Stimulated activated CD8-positive, alpha-beta memory T cell treated with anti-CD3 and anti-CD28 coated beads, Interleukin-4, amount 100 ng/mL, for 4 hours (primary cell): ENCODE measurements at regions not wholly inside any gene's neighbourhood (a gene's known extent, or its start where the extent isn't known, plus 50 kb on each side); places are given as distances from the start of the nearest gene placed in this dataset.
"Not testable (repeated sequence)": the region's sequence is repeated elsewhere in the genome, so short reads cannot be mapped to it uniquely, and the experiment has no call there.

Experiments
- DNase-seq, 2 donors: peaks; one replicate each; pipeline ENCODE4 v3.0.0-alpha.2; 2020; ENCODE audit warnings: low read depth in 2 of 2, low spot score in 1 of 2

- DNase-seq, result no peak
These were observed 226.1 kb upstream of the PIK3R1 start for GRCh38 chr5:67989456-67989855.

GRCh38 chr5:67986761-67987160, 228.8 kb upstream of the PIK3R1 start:
- no peak for DNase-seq

DNA sequence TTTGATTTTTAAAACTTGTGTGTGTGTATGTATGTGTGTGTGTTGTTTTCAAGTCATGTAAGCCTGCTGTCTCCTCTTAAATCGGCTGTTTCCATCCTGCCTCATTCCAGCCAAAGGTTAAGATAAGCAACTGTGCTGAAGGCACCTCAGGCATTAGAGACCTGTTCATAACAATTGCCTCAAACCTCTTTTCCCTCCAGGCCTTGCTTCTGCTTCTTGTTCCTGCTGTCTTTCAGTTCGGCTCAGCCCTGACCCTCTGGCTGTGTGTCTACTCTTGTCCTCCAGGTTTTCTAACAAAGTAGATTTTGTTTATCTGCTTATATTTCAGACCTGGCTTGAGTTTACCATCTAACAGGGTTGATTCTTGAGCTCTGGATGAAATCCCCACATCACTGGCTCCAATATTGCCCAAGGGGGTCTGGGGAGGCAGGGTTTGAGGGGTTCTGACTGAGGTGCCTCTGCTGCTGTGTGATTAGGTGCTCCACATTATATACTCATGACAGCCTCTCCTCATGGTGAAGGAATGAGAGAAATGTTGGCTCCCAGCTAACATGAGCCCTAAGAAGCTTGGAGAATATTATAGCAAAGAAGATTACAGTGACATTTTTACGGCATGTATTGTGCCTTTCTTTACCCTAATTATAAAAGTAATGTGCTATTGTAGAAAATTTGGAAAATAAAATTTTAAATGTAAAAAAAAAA, 229.7 kb upstream of the PIK3R1 start:
- no peak for DNase-seq

GRCh38 chr5:67984546-67984945, 231.0 kb upstream of the PIK3R1 start:
- no peak for DNase-seq

GRCh38 chr5:67983251-67984110, 232.1 kb upstream of the PIK3R1 start:
- no peak for DNase-seq

- DNase-seq, result not testable (repeated sequence)
These were observed 233.4 kb upstream of the PIK3R1 start for GRCh38 chr5:67982160-67982559.

- DNase-seq, result no peak
These were observed 237.4 kb upstream of the PIK3R1 start for GRCh38 chr5:67978171-67978570.

- DNase-seq, result no peak
These were observed 238.5 kb upstream of the PIK3R1 start for GRCh38 chr5:67976891-67977601.

- no peak for DNase-seq
These were observed 239.4 kb upstream of the PIK3R1 start for GRCh38 chr5:67976181-67976580.

DNA sequence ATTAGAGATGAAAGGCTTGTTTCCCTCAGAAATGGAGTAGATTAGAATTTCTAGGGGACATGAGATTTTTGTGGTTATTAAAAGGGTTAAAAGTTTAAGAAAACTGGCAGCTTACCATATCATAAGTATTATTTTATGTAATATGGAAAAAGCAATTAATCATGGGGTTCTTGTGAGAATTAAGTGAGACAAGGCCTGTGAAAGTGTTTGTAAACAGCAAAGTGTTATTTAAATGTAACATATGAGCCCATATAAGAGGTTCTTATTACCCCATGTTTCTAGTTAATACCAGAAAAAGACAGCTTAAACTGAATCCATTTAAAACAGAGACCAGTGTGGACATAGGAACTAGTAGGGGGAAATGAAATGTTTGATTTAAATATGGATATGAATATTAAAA, 241.1 kb upstream of the PIK3R1 start:
- no peak for DNase-seq

DNA sequence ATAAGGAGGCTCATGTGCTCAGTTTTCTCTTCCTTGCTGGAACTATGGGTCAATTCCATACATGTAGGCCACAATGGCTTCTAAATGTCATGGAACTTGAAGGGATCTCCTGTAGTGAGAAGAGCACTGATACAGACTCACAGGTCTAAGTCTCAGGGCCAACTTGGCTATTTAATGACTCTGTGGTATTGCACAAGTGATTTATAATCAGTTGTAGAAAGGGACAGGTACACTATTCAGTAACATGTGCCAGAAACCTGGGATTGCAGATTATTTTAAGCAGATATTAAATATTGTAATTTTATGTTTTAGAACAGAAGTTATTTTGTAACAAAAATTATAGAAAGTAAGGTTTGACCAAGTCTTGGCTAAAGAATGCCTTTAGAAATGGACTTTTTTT, 241.5 kb upstream of the PIK3R1 start:
- no peak for DNase-seq

DNA sequence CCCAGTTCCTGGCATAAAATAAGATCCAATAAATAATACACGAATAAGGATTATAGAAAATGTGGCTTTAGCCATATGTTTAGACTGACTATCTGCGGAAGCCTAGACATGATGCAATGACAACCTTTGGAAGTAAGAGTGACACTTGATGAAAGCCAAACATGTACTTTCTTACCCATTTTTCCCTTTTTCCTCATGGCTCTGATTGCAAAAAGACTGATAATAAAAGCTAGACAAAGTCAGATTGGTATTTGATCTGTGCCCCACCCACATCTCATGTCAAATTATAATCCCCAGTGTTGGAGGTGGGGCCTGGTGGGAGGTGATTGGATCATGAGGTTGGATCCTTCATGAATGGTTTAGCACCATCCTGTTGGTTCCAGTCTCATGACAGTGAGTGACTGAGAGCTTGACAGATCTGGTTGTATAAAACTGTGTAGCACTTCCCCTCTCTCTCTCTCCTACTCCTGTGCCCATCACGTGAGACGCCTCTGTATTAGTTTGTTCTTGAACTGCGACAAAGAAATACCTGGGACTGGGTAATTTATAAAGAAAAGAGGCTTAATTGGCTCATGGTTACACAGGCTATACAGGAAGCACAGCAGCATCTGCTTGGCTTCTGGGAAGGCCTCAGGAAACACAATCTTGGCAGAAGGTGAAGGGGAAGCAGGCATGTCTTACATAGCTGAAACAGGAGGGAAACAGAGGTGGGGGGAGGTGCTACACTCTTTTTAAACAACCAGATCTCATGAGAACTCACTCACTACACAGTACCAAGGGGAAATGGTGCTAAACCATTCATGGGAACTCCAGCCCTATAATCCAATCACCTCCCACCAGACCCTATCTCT, 243.4 kb upstream of the PIK3R1 start:
- no peak for DNase-seq

- no peak for DNase-seq
These were observed 244.2 kb upstream of the PIK3R1 start for GRCh38 chr5:67971223-67971830.

DNA sequence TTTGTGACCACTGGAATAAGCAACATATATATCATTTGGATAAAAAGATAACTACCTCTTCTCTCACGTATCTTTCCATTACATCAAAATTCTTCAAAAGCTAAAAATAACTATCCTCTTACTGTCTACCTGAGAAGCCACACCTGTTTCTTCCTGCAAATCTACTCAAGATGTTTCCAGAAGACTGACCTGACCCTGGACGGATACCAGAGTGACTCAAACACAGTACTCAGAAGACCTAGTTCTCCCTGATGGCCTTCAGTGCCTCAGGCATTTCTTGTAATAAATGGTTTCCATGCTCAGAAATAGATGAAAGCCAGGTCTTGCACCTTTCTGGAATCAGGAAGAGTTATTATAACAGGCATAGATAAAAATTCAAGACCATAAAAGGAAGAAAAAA, 245.9 kb upstream of the PIK3R1 start:
- DNase-seq, result no peak

DNA sequence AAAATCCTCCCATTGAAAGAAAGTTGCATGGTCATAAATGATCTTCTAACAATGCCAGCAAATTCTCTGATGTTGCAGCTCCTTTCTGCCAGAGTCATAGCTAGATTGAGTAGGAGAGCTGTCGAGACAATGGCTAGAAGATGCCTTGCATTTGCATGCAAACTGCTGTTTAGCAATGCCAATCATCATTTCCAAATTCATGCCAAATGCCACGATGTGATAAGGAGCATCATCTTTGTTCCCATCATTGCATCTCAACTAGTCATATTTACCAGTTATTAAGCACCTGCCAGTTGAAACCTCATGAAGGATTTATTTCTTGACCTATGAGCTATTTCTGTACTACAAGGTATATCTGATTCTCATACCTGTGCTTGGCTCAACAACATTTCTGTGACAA, 246.4 kb upstream of the PIK3R1 start:
- no peak for DNase-seq

DNA sequence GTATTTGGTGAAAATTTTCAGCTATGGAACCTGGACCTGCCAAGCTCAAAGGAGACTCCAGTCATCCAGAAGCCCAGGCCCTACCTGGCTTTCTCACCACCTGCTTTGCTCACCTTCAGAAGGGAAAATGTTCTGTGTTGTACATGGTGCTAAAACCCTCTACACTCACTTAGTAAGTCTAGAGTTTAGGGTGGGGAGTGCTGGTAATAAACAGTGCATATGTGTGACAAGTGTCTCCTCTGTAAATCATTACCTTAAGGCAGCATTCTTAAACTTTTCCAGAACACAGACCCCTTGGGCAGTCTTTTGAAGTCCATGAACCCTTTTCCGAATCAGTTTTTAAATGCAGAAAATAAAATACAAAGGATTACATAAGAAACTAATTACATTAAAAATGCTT, 248.8 kb upstream of the PIK3R1 start:
- no peak for DNase-seq

DNA sequence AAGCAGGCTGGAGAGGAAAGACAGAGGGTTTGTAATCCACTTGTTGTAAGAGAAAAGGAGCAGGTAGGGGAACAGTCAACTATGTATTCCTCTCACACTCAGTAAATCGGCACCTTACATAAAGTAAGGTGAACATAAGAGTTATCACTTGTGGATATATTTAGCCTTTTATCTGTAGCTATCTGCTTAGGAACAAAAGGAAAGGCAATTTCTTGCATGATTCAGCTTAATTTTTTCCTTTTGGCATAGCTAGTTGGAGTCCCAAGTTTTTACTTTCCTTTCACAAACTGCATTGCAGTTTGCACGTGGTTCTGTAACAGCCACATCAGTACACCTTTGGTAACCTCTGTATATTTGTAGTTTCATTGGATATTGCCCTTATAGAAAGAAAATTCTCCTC, 250.9 kb upstream of the PIK3R1 start:
- DNase-seq, result no peak

- no peak for DNase-seq
These were observed 251.6 kb upstream of the PIK3R1 start for GRCh38 chr5:67963789-67964519.

DNA sequence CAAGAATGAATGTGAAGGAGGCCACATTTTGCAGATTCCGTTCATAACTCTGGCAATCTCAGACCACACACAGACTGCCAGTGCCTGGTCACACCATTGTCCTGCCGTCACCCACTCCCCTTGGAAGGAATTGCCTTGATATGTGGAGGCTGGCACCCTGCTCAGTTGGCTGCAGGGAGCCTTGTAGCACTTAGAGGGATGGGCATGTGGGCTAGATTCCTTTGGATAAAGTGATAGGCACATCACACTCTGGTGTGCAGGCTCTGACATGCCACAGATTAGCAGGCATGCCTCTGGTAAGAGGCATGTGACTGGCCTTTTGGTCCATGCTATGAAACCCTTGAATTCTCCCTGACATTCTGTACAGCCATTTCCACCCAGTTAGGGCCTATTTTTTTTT, 254.6 kb upstream of the PIK3R1 start:
- DNase-seq, result no peak

DNA sequence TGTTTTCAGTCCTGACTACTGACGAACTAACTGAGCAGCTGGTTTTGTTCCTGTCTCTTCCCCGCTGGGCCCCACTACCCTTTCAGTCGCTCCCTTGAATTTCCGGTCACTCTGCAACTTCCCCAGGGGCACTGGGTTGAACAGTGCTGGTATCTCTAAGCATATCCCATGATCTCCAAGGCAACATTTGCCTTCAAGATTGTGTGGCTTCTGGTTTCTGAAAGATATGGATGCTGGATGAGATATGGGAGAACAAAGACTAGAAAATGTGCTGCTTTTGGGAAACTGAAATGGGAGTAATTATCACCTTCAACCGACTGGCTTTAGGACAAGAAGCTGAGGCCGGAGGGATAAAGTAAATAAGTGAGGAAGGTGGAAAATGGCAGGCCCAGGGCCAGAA, 258.2 kb upstream of the PIK3R1 start:
- DNase-seq, result no peak
